RWPE2 (cell line): ENCODE measurements at regions not wholly inside any gene's neighbourhood (a gene's known extent, or its start where the extent isn't known, plus 50 kb on each side); places are given as distances from the start of the nearest gene placed in this dataset.
"Not testable (repeated sequence)": the region's sequence is repeated elsewhere in the genome, so short reads cannot be mapped to it uniquely, and the experiment has no call there.

Experiments used
- ATAC-seq: fragments of 200-7000 bp; cut with Tn5 transposase; 3 replicates; pipeline ENCODE4 v1.9.1; 2021; ENCODE audit warnings: low read depth
- DNase-seq: peaks from one replicate; pipeline ENCODE4 v3.0.0-alpha.2; 2020; ENCODE audit warnings: low spot score
- H3K27ac ChIP-seq: fragments of 450-650 bp; 2 replicates; pipeline ENCODE4 v1.5.1; 2017; ENCODE audit warnings: mild to moderate bottlenecking; ENCODE audit not compliant: poor library complexity, severe bottlenecking
- H3K27me3 ChIP-seq: fragments of 250-450 bp; sonication (Bioruptor Pico); 2 replicates; pipeline ENCODE4 v1.5.1; 2021; ENCODE audit warnings: mild to moderate bottlenecking, moderate library complexity; ENCODE audit not compliant: insufficient read depth, poor library complexity, severe bottlenecking
- H3K36me3 ChIP-seq: fragments of 250-450 bp; sonication (Bioruptor Pico); 2 replicates; pipeline ENCODE4 v1.5.1; 2020; ENCODE audit warnings: low read depth, mild to moderate bottlenecking, moderate library complexity
- H3K4me1 ChIP-seq: fragments of 250-450 bp; sonication (Bioruptor Pico); 2 replicates; pipeline ENCODE4 v1.5.1; 2021; ENCODE audit warnings: mild to moderate bottlenecking, moderate library complexity; ENCODE audit not compliant: insufficient read depth, poor library complexity, severe bottlenecking
- H3K4me3 ChIP-seq: fragments of 250-450 bp; sonication (Bioruptor Pico); 2 replicates; pipeline ENCODE4 v1.5.1; 2021; ENCODE audit warnings: mild to moderate bottlenecking, moderate library complexity; ENCODE audit not compliant: severe bottlenecking
- H3K9me3 ChIP-seq: fragments of 250-450 bp; sonication (Bioruptor Pico); 2 replicates; pipeline ENCODE4 v1.5.1; 2021; ENCODE audit warnings: mild to moderate bottlenecking, moderate library complexity; ENCODE audit not compliant: severe bottlenecking
- TF ChIP-seq, protein P1 (sequence below): fragments of 450-650 bp; IDR thresholded peaks from one replicate; pipeline ENCODE4 v1.5.1; 2017; ENCODE audit warnings: mild to moderate bottlenecking, moderate library complexity; ENCODE audit not compliant: poor library complexity, severe bottlenecking

DNA sequence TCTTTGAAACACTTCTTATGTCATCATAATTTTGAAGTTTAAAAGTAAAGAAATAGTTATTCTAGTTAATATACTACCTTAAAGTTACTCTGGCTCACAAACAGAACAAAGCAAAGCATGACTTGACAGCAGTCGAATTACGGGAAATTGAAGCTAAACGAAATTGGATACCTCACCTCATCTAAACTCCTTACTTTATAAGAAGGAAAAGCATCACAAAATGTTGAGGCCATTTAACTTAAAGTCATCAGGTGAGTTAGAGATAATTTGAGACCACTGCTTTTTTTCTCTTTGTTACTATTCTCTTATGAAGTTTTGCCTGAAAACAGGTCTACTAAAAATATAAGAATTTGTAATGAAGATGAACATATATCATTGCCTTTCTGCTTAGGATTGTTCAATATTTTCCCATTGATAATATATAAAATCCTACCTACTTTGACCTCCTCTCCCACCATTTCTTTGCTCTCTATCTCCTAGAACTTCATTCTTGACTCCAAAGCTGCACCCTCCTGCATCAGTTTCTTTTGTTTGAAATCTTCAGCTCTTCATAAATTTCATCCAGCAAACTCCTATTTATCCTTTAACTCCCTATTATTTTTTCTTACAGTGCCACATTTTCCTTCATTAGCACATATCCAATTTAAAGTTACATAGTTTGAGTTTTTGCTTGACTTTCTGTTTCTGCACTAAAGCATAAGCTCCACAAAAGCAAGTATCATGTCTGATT is 510.7 kb upstream of the ZNF337 start:
- TF ChIP-seq, protein P1, sequence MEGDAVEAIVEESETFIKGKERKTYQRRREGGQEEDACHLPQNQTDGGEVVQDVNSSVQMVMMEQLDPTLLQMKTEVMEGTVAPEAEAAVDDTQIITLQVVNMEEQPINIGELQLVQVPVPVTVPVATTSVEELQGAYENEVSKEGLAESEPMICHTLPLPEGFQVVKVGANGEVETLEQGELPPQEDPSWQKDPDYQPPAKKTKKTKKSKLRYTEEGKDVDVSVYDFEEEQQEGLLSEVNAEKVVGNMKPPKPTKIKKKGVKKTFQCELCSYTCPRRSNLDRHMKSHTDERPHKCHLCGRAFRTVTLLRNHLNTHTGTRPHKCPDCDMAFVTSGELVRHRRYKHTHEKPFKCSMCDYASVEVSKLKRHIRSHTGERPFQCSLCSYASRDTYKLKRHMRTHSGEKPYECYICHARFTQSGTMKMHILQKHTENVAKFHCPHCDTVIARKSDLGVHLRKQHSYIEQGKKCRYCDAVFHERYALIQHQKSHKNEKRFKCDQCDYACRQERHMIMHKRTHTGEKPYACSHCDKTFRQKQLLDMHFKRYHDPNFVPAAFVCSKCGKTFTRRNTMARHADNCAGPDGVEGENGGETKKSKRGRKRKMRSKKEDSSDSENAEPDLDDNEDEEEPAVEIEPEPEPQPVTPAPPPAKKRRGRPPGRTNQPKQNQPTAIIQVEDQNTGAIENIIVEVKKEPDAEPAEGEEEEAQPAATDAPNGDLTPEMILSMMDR = no peak

DNA sequence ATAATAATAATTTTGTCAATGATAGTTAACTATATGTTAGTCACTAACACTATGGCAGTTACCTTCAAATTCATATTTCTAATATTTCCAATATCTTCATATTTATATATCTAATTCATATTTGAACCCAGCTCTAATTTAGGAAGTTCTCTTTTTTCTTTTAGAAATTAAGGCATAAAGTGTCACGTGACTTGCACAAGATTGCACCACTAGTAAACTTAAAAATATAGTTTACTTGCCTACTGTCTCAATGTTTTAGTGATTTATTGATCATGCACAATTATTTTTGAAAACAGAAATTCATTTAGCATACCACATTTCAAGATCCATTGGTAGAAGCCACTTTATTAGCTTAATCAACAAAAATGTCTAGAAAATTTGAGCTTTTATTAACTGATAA is 508.7 kb upstream of the ZNF337 start:
- TF ChIP-seq, protein P1 = no peak
- DNase-seq (no peak), ATAC-seq (no peak)
- Histone ChIP-seq H3K36me3 (no peaks in the 10 kb centered on the region), H3K9me3 (peaks cover 9% of the 10 kb centered on the region), H3K27me3 (peaks cover 45% of the 10 kb centered on the region), H3K4me1 (no peaks in the 10 kb centered on the region), H3K27ac (no peak overlapping the region), H3K4me3 (no peak overlapping the region)

More for the DNA sequence above, 510.7 kb upstream of the ZNF337 start:
- Histone ChIP-seq H3K27ac (no peak overlapping the region), H3K27me3 (peaks cover 59% of the 10 kb centered on the region), H3K9me3 (peaks cover under 1% of the 10 kb centered on the region), H3K4me1 (no peaks in the 10 kb centered on the region), H3K36me3 (no peaks in the 10 kb centered on the region), H3K4me3 (no peak overlapping the region)
- DNase-seq (no peak), ATAC-seq (no peak)

DNA sequence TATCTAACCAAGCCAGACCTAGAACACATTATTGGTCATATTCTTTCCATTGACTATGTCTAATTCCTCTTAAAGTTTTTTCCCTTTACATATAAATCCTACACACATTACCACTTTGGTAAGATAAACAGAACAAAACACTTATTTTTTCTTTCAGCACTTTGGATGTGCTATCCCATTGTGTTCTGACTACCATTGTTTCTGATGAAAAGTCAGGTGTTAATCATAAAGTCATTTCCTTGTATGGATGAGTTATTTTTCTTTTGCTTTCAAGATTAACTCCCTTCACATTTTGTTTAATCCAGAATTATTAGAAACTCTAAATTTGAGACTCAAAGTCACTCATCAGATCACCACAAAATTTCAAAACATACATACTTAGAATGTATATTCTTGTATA is 504.4 kb upstream of the ZNF337 start:
- H3K36me3 ChIP-seq, DNase-seq, H3K4me3 ChIP-seq, H3K4me1 ChIP-seq, ATAC-seq, H3K27ac ChIP-seq, H3K27me3 ChIP-seq, H3K9me3 ChIP-seq: not testable (repeated sequence)

DNA sequence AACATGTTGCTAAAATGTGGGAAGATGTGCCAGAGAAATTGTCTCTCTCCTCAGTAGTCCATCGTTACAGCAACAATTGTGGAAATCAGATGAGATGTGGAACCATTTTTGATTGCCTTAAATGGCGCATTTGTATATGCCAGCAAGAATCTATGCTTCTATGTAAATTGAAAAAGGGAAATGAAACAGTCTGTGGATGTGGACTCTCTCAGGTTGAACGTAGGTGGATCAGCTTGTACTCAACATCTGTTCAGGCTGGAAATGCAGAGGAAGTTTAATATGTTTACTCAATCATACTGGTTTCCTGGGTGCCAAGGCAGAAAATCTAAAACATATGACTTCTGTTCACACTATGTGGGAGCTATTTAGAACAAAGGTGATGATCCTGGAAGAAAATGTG is 490.7 kb upstream of the ZNF337 start:
- not testable (repeated sequence) for H3K4me1 ChIP-seq

DNA sequence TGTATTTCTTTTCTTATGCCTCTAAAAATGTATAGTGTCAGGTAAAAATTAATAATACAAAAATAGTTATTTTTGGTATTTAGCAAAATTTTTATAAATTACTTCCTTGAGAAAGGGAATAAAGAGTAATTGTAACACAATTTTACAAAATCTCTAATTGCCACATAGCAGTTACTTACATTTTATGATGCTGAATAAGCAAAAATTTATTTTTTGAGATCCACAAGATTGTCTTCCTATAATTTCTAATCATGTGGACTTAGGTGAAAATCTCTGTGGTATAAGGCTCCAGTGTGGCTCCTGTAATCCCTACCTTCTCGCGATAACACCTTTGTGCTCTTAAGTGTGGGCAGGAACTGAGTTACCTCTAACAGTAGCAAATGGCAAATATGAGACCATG is 487.1 kb upstream of the ZNF337 start:
- H3K27ac ChIP-seq, H3K27me3 ChIP-seq, H3K36me3 ChIP-seq, H3K4me3 ChIP-seq, ATAC-seq, H3K4me1 ChIP-seq, H3K9me3 ChIP-seq, DNase-seq: not testable (repeated sequence)

More for the DNA sequence above, 490.7 kb upstream of the ZNF337 start:
- H3K4me3 ChIP-seq, H3K36me3 ChIP-seq, ATAC-seq, H3K9me3 ChIP-seq, DNase-seq, H3K27ac ChIP-seq, H3K27me3 ChIP-seq: not testable (repeated sequence)

DNA sequence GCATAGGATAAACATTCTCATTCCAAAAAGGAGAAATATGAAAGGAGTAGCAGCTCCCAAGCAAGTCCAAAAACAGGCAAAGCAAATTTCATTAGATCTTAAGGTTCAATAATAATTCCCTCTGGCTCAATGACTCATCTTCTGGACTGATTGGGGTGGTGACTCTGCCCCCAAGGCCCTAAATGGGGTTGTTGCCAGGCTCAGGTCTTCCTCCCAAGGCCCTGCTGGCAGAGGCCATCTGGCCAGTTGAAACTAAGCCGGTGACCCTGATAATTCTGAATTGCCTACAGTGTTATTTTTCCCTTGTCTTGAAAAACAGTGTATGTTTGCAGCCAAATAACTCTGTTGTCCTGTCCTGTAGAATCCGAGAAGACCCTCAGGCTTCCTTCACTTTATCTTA is 484.7 kb upstream of the ZNF337 start:
- ATAC-seq, H3K9me3 ChIP-seq, DNase-seq: not testable (repeated sequence)

DNA sequence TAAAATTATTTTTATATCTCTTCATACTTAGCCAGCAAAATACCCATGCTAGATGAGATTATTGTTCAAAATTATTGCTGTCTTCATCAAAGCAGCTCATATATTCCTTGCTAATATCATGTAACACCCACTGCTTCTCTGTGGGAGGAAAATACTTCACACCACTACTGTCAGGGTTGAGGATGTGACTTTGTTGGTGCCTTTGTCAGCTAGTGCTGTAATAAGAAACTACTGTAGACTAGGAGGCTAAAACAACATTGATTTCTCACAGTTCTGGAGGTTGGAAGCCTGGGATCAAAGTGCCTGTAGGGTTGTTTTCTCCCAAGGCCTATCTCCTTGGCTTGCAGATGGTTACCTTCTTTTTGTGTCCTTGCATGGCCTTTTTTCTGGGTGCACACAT is 475.2 kb upstream of the ZNF337 start:
- ATAC-seq, H3K4me1 ChIP-seq, H3K27ac ChIP-seq, H3K9me3 ChIP-seq, H3K4me3 ChIP-seq, DNase-seq, H3K27me3 ChIP-seq, H3K36me3 ChIP-seq: not testable (repeated sequence)

More for the DNA sequence above, 484.7 kb upstream of the ZNF337 start:
- H3K27me3 ChIP-seq, H3K4me1 ChIP-seq, H3K27ac ChIP-seq, H3K36me3 ChIP-seq, H3K4me3 ChIP-seq: not testable (repeated sequence)
